H1 (cell line): ENCODE measurements at regions not wholly inside any gene's neighbourhood (a gene's known extent, or its start where the extent isn't known, plus 50 kb on each side); places are given as distances from the start of the nearest gene placed in this dataset.

ENCODE experiments used
- CTCF ChIA-PET: fragments of 300-600 bp; sonication (Branson Sonifier 250); formaldehyde crosslinking; loops from one replicate; lab custom pipeline; 2021; ENCODE audit not compliant: partially characterized antibody; lab: Charles Lee
- POLR2A ChIA-PET: fragments of 300-600 bp; sonication (Branson Sonifier 250); formaldehyde crosslinking; loops from one replicate; lab custom pipeline; 2021; ENCODE audit warnings: inconsistent platforms; ENCODE audit not compliant: partially characterized antibody; lab: Charles Lee
- DNase-seq, 2 experiments: peaks; one replicate each; pipeline versions ENCODE4 v3.0.0 to v3.0.0-alpha.2; 2010 to 2022; ENCODE audit warnings: low spot score in 2 of 2, low read depth in 1 of 2, mixed read lengths in 1 of 2
- FAIRE-seq: peaks from 2 replicates; lab custom pipeline; 2011; peaks lifted over from hg19 to GRCh38; lab: Jason Lieb, UNC
- H2AFZ ChIP-seq: 2 replicates; pipeline ENCODE4 v1.8.1; 2012; ENCODE audit warnings: low read length, inconsistent platforms
- H2AK5ac ChIP-seq: 2 replicates; pipeline ENCODE4 v1.6.1; 2013; ENCODE audit warnings: low read depth, low read length
- H2BK120ac ChIP-seq: replicated peaks from 2 replicates; pipeline ENCODE3; 2013; ENCODE audit warnings: low read depth, low read length, inconsistent platforms
- H2BK12ac ChIP-seq: 2 replicates; pipeline ENCODE4 v1.6.1; 2013; ENCODE audit warnings: low read depth, low read length
- H2BK15ac ChIP-seq: 2 replicates; pipeline ENCODE4 v1.6.1; 2013; ENCODE audit warnings: low read length
- H2BK20ac ChIP-seq: 2 replicates; pipeline ENCODE4 v1.6.1; 2013; ENCODE audit warnings: low read length
- H2BK5ac ChIP-seq: 2 replicates; pipeline ENCODE4 v1.6.1; 2013; ENCODE audit warnings: low read depth, low read length
- H3K14ac ChIP-seq: 2 replicates; pipeline ENCODE4 v1.6.1; 2013; ENCODE audit warnings: inconsistent platforms; ENCODE audit not compliant: insufficient read length
- H3K18ac ChIP-seq: 2 replicates; pipeline ENCODE4 v1.6.1; 2013; ENCODE audit warnings: low read length; ENCODE audit errors: extremely low read depth
- H3K23ac ChIP-seq: 2 replicates; pipeline ENCODE4 v1.6.1; 2013; ENCODE audit warnings: inconsistent platforms; ENCODE audit not compliant: insufficient read length
- H3K23me2 ChIP-seq: 2 replicates; pipeline ENCODE4 v1.6.1; 2013; ENCODE audit warnings: low read depth, low read length
- H3K27ac ChIP-seq: 2 replicates; pipeline ENCODE4 v1.6.1; 2011; ENCODE audit warnings: low read depth, low read length, inconsistent platforms
- H3K27me3 ChIP-seq, 4 experiments: replicated peaks in 1 of 4; 1 replicate in 1 of 4; 2 replicates in 3 of 4; pipeline versions ENCODE4 v1.6.1 to v1.8.1; 2011 to 2013; ENCODE audit warnings: low read length in 3 of 4, mild to moderate bottlenecking in 3 of 4, inconsistent platforms in 2 of 4, mixed read lengths in 2 of 4, moderate library complexity in 1 of 4; ENCODE audit not compliant: control insufficient read depth in 3 of 4, insufficient read depth in 3 of 4; ENCODE audit errors: extremely low read depth in 1 of 4
- H3K36me3 ChIP-seq, 4 experiments: 2 replicates each; pipeline versions ENCODE4 v1.6.1 to v1.8.1; 2011 to 2013; ENCODE audit warnings: mild to moderate bottlenecking in 4 of 4, low read length in 3 of 4, moderate library complexity in 2 of 4, control low read depth in 1 of 4, inconsistent platforms in 1 of 4; ENCODE audit not compliant: insufficient read depth in 4 of 4, control insufficient read depth in 2 of 4
- H3K4ac ChIP-seq: replicated peaks from 2 replicates; pipeline ENCODE3; 2013; ENCODE audit warnings: low read length, low read depth, mixed read lengths, inconsistent platforms; ENCODE audit not compliant: insufficient read length
- H3K4me1 ChIP-seq, 4 experiments: replicated peaks in 1 of 4; 1 replicate in 1 of 4; 2 replicates in 3 of 4; pipeline versions ENCODE4 v1.6.1 to v1.8.1; 2011 to 2013; ENCODE audit warnings: low read length in 3 of 4, inconsistent platforms in 2 of 4, mixed read lengths in 1 of 4; ENCODE audit not compliant: insufficient read depth in 4 of 4, control insufficient read depth in 3 of 4
- H3K4me2 ChIP-seq, 2 experiments: 2 replicates each; pipeline versions ENCODE4 v1.6.1 to v1.8.1; 2011 to 2013; ENCODE audit warnings: low read depth in 2 of 2, low read length in 2 of 2, control low read depth in 1 of 2, inconsistent platforms in 1 of 2, mild to moderate bottlenecking in 1 of 2; ENCODE audit not compliant: insufficient read depth in 1 of 2
- H3K4me3 ChIP-seq, 4 experiments: fragments of 200-600, 300-600 bp in 1 of 4; sonication (generic), shearing (Covaris generic), sonication (Bioruptor Twin) in 1 of 4; 2 replicates each; pipeline versions ENCODE4 v1.5.1 to v1.8.1; 2011 to 2016; ENCODE audit warnings: low read length in 4 of 4, low read depth in 3 of 4, control low read depth in 2 of 4, inconsistent platforms in 2 of 4, mild to moderate bottlenecking in 2 of 4, mixed read lengths in 1 of 4, moderate library complexity in 1 of 4; ENCODE audit not compliant: insufficient read depth in 2 of 4; ENCODE audit errors: extremely low read depth in 1 of 4
- H3K56ac ChIP-seq: replicated peaks from 2 replicates; pipeline ENCODE3; 2013; ENCODE audit warnings: low read depth, mild to moderate bottlenecking, mixed read lengths, low read length, inconsistent platforms; ENCODE audit not compliant: insufficient read length
- H3K79me1 ChIP-seq: 2 replicates; pipeline ENCODE4 v1.6.1; 2013; ENCODE audit warnings: low read depth, low read length, control low read depth
- H3K79me2 ChIP-seq, 2 experiments: 2 replicates each; pipeline versions ENCODE4 v1.6.1 to v1.8.1; 2012 to 2013; ENCODE audit warnings: low read length in 2 of 2, mild to moderate bottlenecking in 2 of 2, inconsistent platforms in 1 of 2; ENCODE audit not compliant: insufficient read depth in 2 of 2, control insufficient read depth in 1 of 2
- H3K9ac ChIP-seq, 4 experiments: replicated peaks in 1 of 4; 1 replicate in 1 of 4; 2 replicates in 3 of 4; pipeline versions ENCODE4 v1.6.1 to v1.8.1; 2011 to 2013; ENCODE audit warnings: low read depth in 3 of 4, low read length in 3 of 4, control low read depth in 2 of 4, mild to moderate bottlenecking in 2 of 4, moderate library complexity in 2 of 4, inconsistent platforms in 1 of 4; ENCODE audit errors: extremely low read depth in 1 of 4
- H3K9me3 ChIP-seq, 2 experiments: 2 replicates each; pipeline versions ENCODE4 v1.6.1 to v1.8.1; 2012 to 2013; ENCODE audit warnings: mild to moderate bottlenecking in 2 of 2, moderate library complexity in 2 of 2, control low read depth in 1 of 2, inconsistent platforms in 1 of 2, low read depth in 1 of 2, low read length in 1 of 2, mixed read lengths in 1 of 2; ENCODE audit not compliant: insufficient read depth in 2 of 2
- H4K20me1 ChIP-seq, 2 experiments: replicated peaks in 1 of 2; 2 replicates each; pipeline versions ENCODE3 to v1.8.1; 2011 to 2013; ENCODE audit warnings: inconsistent platforms in 2 of 2, low read length in 2 of 2, mild to moderate bottlenecking in 1 of 2; ENCODE audit not compliant: insufficient read depth in 2 of 2, control insufficient read depth in 1 of 2
- H4K5ac ChIP-seq: 2 replicates; pipeline ENCODE4 v1.6.1; 2013; ENCODE audit warnings: low read length, low read depth, mixed read lengths, inconsistent platforms; ENCODE audit not compliant: insufficient read length
- H4K8ac ChIP-seq: 2 replicates; pipeline ENCODE4 v1.8.0; 2013; ENCODE audit warnings: mild to moderate bottlenecking, moderate library complexity, low read length, inconsistent platforms; ENCODE audit not compliant: insufficient read depth; ENCODE audit errors: extremely low read depth
- H4K91ac ChIP-seq: replicated peaks from 2 replicates; pipeline ENCODE3; 2013; ENCODE audit warnings: low read length, mixed read lengths, inconsistent platforms; ENCODE audit not compliant: insufficient read length
- KDM1A ChIP-seq: fragments of 200-600, 300-600 bp; sonication (generic); IDR thresholded peaks from 2 replicates; pipeline ENCODE4 v1.7.1; 2016; ENCODE audit warnings: mild to moderate bottlenecking, low read length, borderline replicate concordance
- RBBP5 ChIP-seq: IDR thresholded peaks from 2 replicates; pipeline ENCODE4 v1.7.1; 2012; ENCODE audit warnings: low read depth, mild to moderate bottlenecking, inconsistent platforms, low read length, moderate library complexity, borderline replicate concordance
- WGBS, 2 experiments: shearing (Covaris generic) in 1 of 2; methylation state at CpG; one replicate each; pipeline versions ENCODE4 v1.1.6 to v1.1.7; 2013 to 2015; ENCODE audit warnings: low lambda C conversion rate in 2 of 2, mixed read lengths in 2 of 2, inconsistent platforms in 1 of 2, low coverage in 1 of 2, missing lambda C conversion rate in 1 of 2; ENCODE audit not compliant: insufficient replicate concordance in 2 of 2, insufficient coverage in 1 of 2, insufficient read length in 1 of 2; ENCODE audit errors: extremely low coverage in 1 of 2, missing lambda C conversion rate in 1 of 2; 5-methylcytosine and 5-hydroxymethylcytosine counted together

- Histone ChIP-seq H3K79me1 (no peaks in the 10 kb centered on the region), H2AFZ (no peak overlapping the region), H3K27me3 (peaks cover 0 to 5% (median 0%) of the 10 kb centered on the region in 4 experiments; a peak in 4 of 7 replicates), H3K4me2 (no peak overlapping the region), H3K4ac (no peak overlapping the region), H2AK5ac (no peak overlapping the region), H2BK5ac (no peak overlapping the region), H4K91ac (no peak overlapping the region), H3K27ac (no peak overlapping the region), H3K23ac (no peak overlapping the region), H4K8ac (no peak overlapping the region), H3K23me2 (0 out of 2 replicates have a peak, but pooled peaks cover 2% of the 10 kb centered on the region), H3K9me3 (peaks cover 6 to 11% of the 10 kb centered on the region in 2 experiments; a peak in 3 of 4 replicates), H3K18ac (no peak overlapping the region), H3K9ac (no peak overlapping the region), H4K20me1 (no peaks in the 10 kb centered on the region), H2BK12ac (no peak overlapping the region), H3K4me3 (no peak overlapping the region), H2BK20ac (no peak overlapping the region), H2BK120ac (no peak overlapping the region), H3K36me3 (peaks cover 0 to 2% (median 0%) of the 10 kb centered on the region in 4 experiments; a peak in 1 of 8 replicates), H3K4me1 (peaks cover 0 to 4% (median 4%) of the 10 kb centered on the region in 4 experiments; a peak in 6 of 7 replicates), H2BK15ac (peak overlapping the region; percentile 63; the same call in 1 of the 2 replicates), H3K56ac (no peak overlapping the region), H3K14ac (no peak overlapping the region), H4K5ac (no peak overlapping the region), H3K79me2 (no peaks in the 10 kb centered on the region)
- CTCF ChIA-PET, result interaction anchor here (0.6 to 1.1 kb wide), 6 partner anchors 8 to 1975 kb away, joined by 3 to 4 read pairs (median 4); no protein-coding TSS in a partner anchor
- FAIRE-seq (no peak), DNase-seq (no peak)
- TF ChIP-seq RBBP5 (no peak), KDM1A (peak; percentile 95)
- 87% methylated on average over 5 of the region's 5 CpGs; no CpG with 5 or more reads in 1 of the 2 experiments for WGBS, 2 experiments
- POLR2A ChIA-PET, result no interaction called here
Observed at GRCh38 chr21:39078322-39079065, 104.8 kb downstream of the PSMG1 start.
